ENCODE measurements at regions not wholly inside any gene's neighbourhood (a gene's known extent, or its start where the extent isn't known, plus 50 kb on each side); places are given as distances from the start of the nearest gene placed in this dataset.

GRCh38 chr14:48575772-48576171, 900.4 kb upstream of the MDGA2 start:
- TF ChIP-seq CTCF (IDR thresholded peaks at IDR 0.05; ENCODE audit: low read depth, low read length) (no peak), MAX (IDR thresholded peaks at IDR 0.05; ENCODE audit: low read depth, low read length) (no peak)
